ENCODE measurements at regions not wholly inside any gene's neighbourhood (a gene's known extent, or its start where the extent isn't known, plus 50 kb on each side); places are given as distances from the start of the nearest gene placed in this dataset.
"Not testable (repeated sequence)": the region's sequence is repeated elsewhere in the genome, so short reads cannot be mapped to it uniquely, and the experiment has no call there.

DNA sequence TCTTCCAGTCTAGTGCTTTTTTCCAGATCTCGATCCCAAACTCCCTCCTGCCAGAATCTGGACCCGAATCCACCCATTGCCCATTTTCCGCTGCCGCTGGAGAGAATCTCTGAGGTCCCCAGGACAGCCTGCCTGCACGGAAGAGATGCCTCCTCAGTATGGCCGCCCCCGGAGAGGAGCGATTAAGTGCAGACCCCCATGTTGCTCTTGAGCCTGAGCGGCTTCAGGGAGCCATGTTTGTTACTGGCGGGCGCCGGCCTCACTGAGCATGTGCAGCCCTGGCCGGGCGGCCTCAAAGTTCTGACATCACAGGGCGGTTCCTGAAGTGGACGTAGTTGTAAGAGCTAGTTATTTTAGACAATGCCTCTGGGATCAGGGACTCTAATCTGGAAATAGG is 1342.9 kb downstream of the SPATA31A7 start:
- TF ChIP-seq, protein P1, sequence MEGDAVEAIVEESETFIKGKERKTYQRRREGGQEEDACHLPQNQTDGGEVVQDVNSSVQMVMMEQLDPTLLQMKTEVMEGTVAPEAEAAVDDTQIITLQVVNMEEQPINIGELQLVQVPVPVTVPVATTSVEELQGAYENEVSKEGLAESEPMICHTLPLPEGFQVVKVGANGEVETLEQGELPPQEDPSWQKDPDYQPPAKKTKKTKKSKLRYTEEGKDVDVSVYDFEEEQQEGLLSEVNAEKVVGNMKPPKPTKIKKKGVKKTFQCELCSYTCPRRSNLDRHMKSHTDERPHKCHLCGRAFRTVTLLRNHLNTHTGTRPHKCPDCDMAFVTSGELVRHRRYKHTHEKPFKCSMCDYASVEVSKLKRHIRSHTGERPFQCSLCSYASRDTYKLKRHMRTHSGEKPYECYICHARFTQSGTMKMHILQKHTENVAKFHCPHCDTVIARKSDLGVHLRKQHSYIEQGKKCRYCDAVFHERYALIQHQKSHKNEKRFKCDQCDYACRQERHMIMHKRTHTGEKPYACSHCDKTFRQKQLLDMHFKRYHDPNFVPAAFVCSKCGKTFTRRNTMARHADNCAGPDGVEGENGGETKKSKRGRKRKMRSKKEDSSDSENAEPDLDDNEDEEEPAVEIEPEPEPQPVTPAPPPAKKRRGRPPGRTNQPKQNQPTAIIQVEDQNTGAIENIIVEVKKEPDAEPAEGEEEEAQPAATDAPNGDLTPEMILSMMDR (IDR thresholded peaks at IDR 0.05): not testable (repeated sequence)
- not testable (repeated sequence) for TF ChIP-seq POLR2A (IDR thresholded peaks at IDR 0.05)

Measured in uterus (tissue), 2 donors.